Stimulated activated CD4-positive, alpha-beta T cell treated with anti-CD3 and anti-CD28 coated beads, Interleukin-12 subunit alpha, Interleukin-12 subunit beta, amount 100 ng/mL, for 48 hours (primary cell): ENCODE measurements at regions not wholly inside any gene's neighbourhood (a gene's known extent, or its start where the extent isn't known, plus 50 kb on each side); places are given as distances from the start of the nearest gene placed in this dataset.
A peak's percentile ranks its signal among the peaks of the same experiment; 100 is the strongest.

ENCODE experiments used
- DNase-seq, 3 donors: peaks; one replicate each; pipeline ENCODE4 v3.0.0-alpha.2; 2020; ENCODE audit warnings: low read depth in 2 of 3, low spot score in 1 of 3

GRCh38 chr14:49971156-49972130 lies 78.6 kb downstream of the ARF6 start:
- DNase-seq = peak in 1 of 3 donors; percentile 53

GRCh38 chr14:49972131-49972671 lies 79.3 kb downstream of the ARF6 start:
- DNase-seq = no peak

- DNase-seq = no peak
Measured at GRCh38 chr14:49972823-49973222, 79.9 kb downstream of the ARF6 start.

GRCh38 chr14:49975276-49975675 lies 82.4 kb downstream of the ARF6 start:
- no peak for DNase-seq

GRCh38 chr14:49975799-49976198 lies 82.9 kb downstream of the ARF6 start:
- no peak for DNase-seq

- no peak for DNase-seq
Measured at GRCh38 chr14:49977126-49977841, 84.4 kb downstream of the ARF6 start.

- no peak for DNase-seq
Measured at GRCh38 chr14:49980027-49980426, 87.1 kb downstream of the ARF6 start.

- DNase-seq = no peak
Measured at GRCh38 chr14:49982082-49982481, 89.2 kb downstream of the ARF6 start.

- no peak for DNase-seq
Measured at GRCh38 chr14:49982501-49982951, 89.6 kb downstream of the ARF6 start.

- no peak for DNase-seq
Measured at GRCh38 chr14:49984424-49984823, 91.5 kb downstream of the ARF6 start.

GRCh38 chr14:49986343-49987014 lies 93.6 kb downstream of the ARF6 start:
- no peak for DNase-seq

- DNase-seq = no peak
Measured at GRCh38 chr14:49988080-49988990, 95.5 kb downstream of the ARF6 start.

GRCh38 chr14:49989966-49990365 lies 97.1 kb downstream of the ARF6 start:
- no peak for DNase-seq

- no peak for DNase-seq
Measured at GRCh38 chr14:49991491-49991890, 98.6 kb downstream of the ARF6 start.

GRCh38 chr14:49992036-49992435 lies 99.2 kb downstream of the ARF6 start:
- DNase-seq = no peak

- no peak for DNase-seq
Measured at GRCh38 chr14:49992448-49992847, 99.6 kb downstream of the ARF6 start.

- DNase-seq = no peak
Measured at GRCh38 chr14:49992901-49993339, 100.0 kb downstream of the ARF6 start.

- no peak for DNase-seq
Measured at GRCh38 chr14:49993565-49993964, 100.7 kb downstream of the ARF6 start.

- no peak for DNase-seq
Measured at GRCh38 chr14:49994951-49995561, 102.2 kb downstream of the ARF6 start.

GRCh38 chr14:49997991-49998390 lies 105.1 kb downstream of the ARF6 start:
- no peak for DNase-seq
